Activated T-helper 2 cell treated with anti-CD3 and anti-CD28 coated beads, Interferon-gamma antibody, Interleukin-2, Interleukin-4, amounts not matched to agents 10 μg/mL and 5 μg/mL and 100 μg/mL, durations not matched to agents 14 hours and 24 hours and 36 hours (primary cell): ENCODE measurements at regions not wholly inside any gene's neighbourhood (a gene's known extent, or its start where the extent isn't known, plus 50 kb on each side); places are given as distances from the start of the nearest gene placed in this dataset.

Experiments used
- DNase-seq: peaks from one replicate; pipeline ENCODE4 v3.0.0; 2021; ENCODE audit warnings: low spot score
- H3K27ac Mint-ChIP-seq: one replicate; pipeline ENCODE4 v1.8.0; 2021; ENCODE audit warnings: mixed read lengths
- H3K27me3 Mint-ChIP-seq: one replicate; pipeline ENCODE4 v1.8.0; 2021; ENCODE audit warnings: low read depth, mixed read lengths
- H3K36me3 Mint-ChIP-seq: one replicate; pipeline ENCODE4 v1.8.0; 2021; ENCODE audit warnings: low read depth, mixed read lengths
- H3K4me1 Mint-ChIP-seq: one replicate; pipeline ENCODE4 v1.8.0; 2021; ENCODE audit warnings: low read depth, mixed read lengths
- H3K4me3 Mint-ChIP-seq: one replicate; pipeline ENCODE4 v1.8.0; 2021; ENCODE audit warnings: low read depth, mild to moderate bottlenecking, moderate library complexity, mixed read lengths
- H3K9me3 Mint-ChIP-seq: one replicate; pipeline ENCODE4 v1.8.0; 2021; ENCODE audit warnings: mixed read lengths
- intact Hi-C: fragments of 100-400 bp; cut with micrococcal nuclease; formaldehyde crosslinking; loops from one replicate; pipeline ENCODE4 v1.15.1; 2023

DNA sequence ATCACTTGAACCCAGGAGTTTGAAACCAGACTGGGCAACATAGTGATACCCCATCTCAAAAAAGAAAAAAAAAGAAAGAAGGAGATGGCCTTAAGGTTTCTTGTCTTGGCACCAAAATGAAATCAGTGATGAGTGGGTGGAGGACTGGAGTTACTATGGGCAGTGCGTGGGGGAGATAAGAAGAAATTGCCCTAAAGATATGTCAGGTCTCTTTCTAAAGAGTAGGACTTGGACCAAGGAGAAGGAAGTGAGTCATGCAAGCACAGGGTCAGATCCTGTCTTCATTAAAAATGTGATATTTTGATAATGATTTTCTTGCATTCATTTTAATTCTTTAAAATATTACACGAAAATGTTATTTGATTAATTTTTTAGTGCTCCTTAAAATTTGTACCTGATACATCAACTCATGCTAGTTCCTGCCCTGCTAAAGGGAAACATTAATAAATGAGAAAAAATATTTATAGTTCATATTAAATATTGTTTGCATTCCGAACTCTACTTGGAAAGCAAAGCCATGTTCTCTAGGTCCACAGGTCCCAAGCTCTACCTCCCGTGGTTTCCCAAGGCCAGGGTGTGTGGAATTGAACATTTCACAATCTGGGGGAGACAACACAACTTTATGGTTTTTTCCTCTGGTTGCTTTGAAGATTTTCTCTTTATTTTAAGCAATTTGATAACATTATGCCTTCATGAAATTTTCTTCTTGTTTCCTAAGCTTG lies 62.6 kb upstream of the CTLA4 start:
- Mint-ChIP-seq H3K4me3 (peak overlapping the region; percentile 18), H3K27me3 (no peaks in the 10 kb centered on the region), H3K4me1 (peaks cover 69% of the 10 kb centered on the region), H3K27ac (peak overlapping the region; percentile 61), H3K36me3 (peaks cover 31% of the 10 kb centered on the region), H3K9me3 (peaks cover 37% of the 10 kb centered on the region)
- intact Hi-C loops = loop anchor here (1.0 to 5.0 kb wide), 3 partner anchors 64 to 273 kb away; no protein-coding TSS in a partner anchor
- DNase-seq = no peak

DNA sequence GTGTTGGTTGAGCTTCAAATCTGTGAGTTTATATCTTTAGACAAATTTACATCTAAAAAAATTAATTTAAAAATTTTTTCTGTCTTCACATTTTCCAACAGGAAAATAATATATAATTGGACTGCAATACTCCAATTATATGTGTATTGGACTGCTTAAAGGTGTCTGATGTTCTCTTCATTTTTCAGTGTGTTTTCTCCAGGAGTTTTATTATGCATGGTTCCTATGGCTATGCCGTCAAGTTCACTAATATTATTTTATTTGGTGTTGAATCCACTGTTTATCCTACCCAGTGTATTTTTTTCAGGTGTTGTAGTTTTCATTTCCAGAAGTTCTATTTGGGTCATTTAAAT lies 62.1 kb upstream of the CTLA4 start:
- Mint-ChIP-seq H3K4me1 (peaks cover 70% of the 10 kb centered on the region), H3K36me3 (peaks cover 27% of the 10 kb centered on the region), H3K9me3 (peaks cover 33% of the 10 kb centered on the region), H3K4me3 (no peak overlapping the region), H3K27ac (no peak overlapping the region), H3K27me3 (no peaks in the 10 kb centered on the region)
- intact Hi-C loops = no loop called here
- DNase-seq = no peak

DNA sequence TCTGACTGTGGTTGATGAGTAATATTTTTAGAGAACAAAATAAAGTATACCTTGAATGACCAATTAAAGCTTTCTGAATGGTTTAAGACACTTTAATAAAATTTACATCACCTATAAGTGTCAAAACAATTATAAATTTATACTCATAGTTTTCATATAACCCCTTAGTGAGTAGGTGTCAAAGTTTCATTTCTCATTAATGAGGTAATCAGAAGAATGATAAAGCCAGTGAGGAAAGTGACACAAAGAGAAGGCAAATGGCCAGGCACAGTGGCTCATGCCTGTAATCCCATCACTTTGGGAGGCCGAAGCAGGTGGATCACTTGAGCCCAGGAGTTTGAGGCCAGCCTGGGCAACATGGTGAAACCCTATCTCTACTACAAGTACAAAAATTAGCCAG lies 60.8 kb upstream of the CTLA4 start:
- H3K9me3 Mint-ChIP-seq = peaks cover 22% of the 10 kb centered on the region
- intact Hi-C loops = no loop called here
- H3K27ac Mint-ChIP-seq = peak overlapping the region; percentile 29
- peaks cover 73% of the 10 kb centered on the region for H3K4me1 Mint-ChIP-seq
- H3K36me3 Mint-ChIP-seq = peaks cover 16% of the 10 kb centered on the region
- H3K27me3 Mint-ChIP-seq = no peaks in the 10 kb centered on the region
- DNase-seq = no peak
- H3K4me3 Mint-ChIP-seq = no peak overlapping the region

DNA sequence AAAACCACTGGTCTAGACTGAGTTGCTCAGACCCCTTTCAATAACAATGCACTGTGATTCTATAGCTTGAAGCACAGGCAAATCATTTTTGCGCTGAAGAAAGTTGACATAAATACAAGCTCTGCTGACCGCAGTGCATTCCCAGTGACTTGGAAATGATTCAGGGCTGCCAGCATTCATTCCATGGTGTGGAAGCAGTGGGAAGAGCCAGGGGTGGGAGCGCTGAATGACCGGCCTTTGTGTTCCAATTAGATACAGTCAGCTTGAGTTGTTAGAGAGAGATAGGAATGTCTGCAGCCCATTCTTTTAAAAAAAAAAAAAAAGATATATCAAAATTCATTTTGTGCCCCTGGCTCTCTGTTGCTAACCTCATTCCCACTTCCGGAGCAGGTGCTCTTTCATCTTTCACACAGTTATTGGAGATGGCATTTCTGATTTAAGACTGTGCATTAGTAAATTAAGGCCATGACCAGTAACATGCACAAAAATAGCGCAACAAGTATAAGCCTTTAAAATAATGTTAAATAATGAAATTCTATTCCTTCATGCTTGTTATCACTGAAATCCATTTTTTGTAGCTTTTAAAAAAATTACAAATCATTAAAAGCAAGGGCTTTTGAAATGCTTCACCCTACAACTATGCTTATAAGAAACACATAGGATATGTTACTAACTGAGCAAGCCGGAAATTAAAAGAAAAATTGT lies 59.4 kb upstream of the CTLA4 start:
- Mint-ChIP-seq H3K4me3 (no peak overlapping the region), H3K9me3 (peaks cover 22% of the 10 kb centered on the region), H3K36me3 (peaks cover 16% of the 10 kb centered on the region), H3K4me1 (peaks cover 75% of the 10 kb centered on the region), H3K27ac (no peak overlapping the region), H3K27me3 (no peaks in the 10 kb centered on the region)
- no peak for DNase-seq
- intact Hi-C loops = no loop called here

DNA sequence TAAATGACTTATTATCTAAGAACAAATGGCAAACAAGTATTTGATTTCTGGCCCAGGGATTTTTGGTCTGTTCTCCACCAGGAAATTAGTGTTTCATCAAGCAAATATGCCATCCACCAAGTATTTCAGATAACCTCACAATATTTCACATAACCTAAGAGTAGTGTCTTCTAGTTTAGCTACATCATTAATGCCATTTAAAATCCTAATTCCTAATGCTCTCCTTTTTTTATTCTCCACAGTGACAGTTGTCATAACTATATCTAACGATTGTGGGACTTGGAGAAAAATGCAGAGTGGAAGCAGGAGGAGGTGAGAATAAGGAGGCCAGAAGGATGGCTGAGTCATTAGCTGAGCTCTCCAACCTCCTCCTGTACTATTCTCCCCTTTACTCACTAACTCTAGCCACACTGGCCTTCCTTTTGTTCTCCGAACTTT lies 58.5 kb upstream of the CTLA4 start:
- no peak overlapping the region for H3K27ac Mint-ChIP-seq
- intact Hi-C loops = no loop called here
- peaks cover 76% of the 10 kb centered on the region for H3K4me1 Mint-ChIP-seq
- peaks cover 22% of the 10 kb centered on the region for H3K9me3 Mint-ChIP-seq
- DNase-seq = no peak
- peaks cover 16% of the 10 kb centered on the region for H3K36me3 Mint-ChIP-seq
- H3K4me3 Mint-ChIP-seq = no peak overlapping the region
- no peaks in the 10 kb centered on the region for H3K27me3 Mint-ChIP-seq

DNA sequence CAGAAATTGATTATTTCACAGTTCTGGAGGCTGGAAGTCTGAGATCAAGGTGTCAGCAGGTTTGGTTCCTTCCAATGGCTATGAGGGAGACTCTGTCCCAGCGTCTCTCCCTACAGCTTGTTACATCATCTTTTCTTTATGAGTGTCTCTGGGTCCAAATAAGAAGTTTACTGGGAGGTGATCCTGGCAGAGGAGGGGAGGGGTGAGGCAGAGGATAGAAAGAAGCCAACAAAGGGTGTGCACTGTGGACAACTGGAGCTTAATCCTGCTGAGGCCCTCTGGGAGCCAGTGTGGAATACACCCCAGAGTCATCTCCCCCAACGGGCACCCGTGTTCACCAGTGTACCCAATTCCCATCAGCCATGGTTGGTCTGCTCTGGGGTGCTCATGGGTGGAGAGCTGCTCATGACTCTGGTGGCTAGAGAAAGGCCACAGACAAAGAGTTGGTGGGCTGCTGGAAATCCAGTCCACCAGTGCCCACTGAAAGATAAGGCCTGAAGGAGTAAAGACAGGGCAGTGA lies 57.5 kb upstream of the CTLA4 start:
- H3K27ac Mint-ChIP-seq = peak overlapping the region; percentile 11
- intact Hi-C loops = loop anchor here (5.0 kb wide), 2 partner anchors 62 to 78 kb away; no protein-coding TSS in a partner anchor
- H3K4me1 Mint-ChIP-seq = peaks cover 77% of the 10 kb centered on the region
- no peak for DNase-seq
- H3K9me3 Mint-ChIP-seq = peaks cover 16% of the 10 kb centered on the region
- H3K36me3 Mint-ChIP-seq = peaks cover 12% of the 10 kb centered on the region
- H3K4me3 Mint-ChIP-seq = no peak overlapping the region
- no peaks in the 10 kb centered on the region for H3K27me3 Mint-ChIP-seq

DNA sequence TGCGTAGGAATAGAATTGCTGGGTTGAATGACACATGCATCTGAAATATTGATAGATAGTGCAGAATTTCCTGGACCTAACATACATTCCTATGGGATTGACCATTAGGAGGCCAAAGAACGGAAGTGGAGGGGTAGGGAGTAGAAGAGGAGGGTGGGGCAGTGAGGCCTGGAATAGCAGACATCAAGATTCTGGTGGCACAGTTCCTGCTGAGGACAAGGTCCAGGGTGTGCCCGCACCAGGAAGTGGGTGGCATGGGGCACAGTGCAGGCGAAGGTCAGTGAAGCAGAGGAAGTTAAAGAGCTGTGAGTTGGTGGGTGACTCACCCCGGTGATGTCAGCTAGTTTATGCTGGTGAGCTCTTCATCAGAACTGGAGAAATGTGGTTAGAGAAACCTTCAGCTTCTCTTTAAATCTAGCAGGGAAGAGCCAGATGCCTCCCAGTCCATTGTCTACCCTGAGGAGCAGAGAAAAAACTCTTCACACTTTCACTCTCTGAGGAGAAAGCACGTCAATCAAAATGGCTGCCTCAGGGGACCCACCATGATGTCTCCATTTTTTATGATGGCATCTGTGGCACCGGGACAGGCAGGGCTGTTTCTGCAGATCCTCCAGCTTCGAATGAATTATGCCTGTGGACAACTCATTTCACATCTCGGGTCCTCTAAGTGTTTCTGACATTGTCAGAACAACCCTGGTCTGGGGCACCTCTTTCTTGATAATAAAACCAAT lies 55.9 kb upstream of the CTLA4 start:
- Mint-ChIP-seq H3K9me3 (peaks cover under 1% of the 10 kb centered on the region), H3K36me3 (peaks cover 1% of the 10 kb centered on the region), H3K4me3 (peak overlapping the region; percentile 45), H3K27me3 (no peaks in the 10 kb centered on the region), H3K27ac (peak overlapping the region; percentile 89), H3K4me1 (peaks cover 79% of the 10 kb centered on the region)
- intact Hi-C loops = loop anchor here (1.0 to 5.0 kb wide), 5 partner anchors 9 to 232 kb away; no protein-coding TSS in a partner anchor
- DNase-seq = peak; percentile 55

DNA sequence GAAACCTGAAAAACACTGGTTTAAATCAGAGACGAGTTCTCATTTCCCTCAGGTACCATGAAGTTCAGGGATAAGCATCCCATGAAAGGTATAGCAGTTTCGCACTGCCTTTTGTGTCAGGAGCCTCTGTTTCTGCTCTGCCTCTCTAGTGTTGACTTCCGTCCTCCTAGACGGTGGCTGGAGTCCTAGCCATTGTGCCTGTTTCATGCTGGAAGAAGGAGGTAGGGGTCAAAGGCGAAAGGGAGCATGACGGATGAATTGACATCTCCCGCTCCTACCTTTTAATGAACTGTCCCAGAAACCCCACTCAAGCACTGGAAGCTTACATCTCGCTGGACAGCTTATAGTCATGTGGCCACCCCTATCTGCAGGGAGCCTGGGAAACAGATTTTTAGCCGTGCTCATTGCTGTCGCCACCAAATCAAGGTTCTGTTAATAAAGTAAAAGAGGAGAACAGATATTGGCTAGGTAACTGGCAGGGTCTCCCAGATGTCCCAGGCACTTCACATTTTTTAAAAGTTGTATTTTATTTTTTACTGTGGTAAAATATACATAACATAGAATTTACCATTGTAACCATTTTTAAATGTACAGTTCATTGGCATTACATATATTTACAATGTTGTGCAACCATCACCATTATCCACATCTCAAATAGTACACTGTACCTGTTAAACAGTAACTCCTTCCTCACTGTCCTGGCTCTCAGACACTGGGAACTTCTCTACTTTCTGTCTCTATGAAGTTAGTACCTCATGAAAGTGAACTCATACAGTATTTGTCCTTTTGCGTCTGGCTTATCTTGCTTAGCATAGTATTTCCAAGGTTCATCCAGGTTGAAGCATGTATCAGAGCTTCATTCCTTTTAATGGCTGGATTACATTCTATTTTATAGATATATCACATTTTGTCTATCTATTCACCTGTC lies 55.0 kb upstream of the CTLA4 start:
- Mint-ChIP-seq H3K4me3 (no peak overlapping the region), H3K36me3 (no peaks in the 10 kb centered on the region), H3K4me1 (peaks cover 74% of the 10 kb centered on the region), H3K9me3 (no peaks in the 10 kb centered on the region), H3K27ac (peak overlapping the region; percentile 89), H3K27me3 (no peaks in the 10 kb centered on the region)
- no peak for DNase-seq
- intact Hi-C loops = loop anchor here (5.0 kb wide), 2 partner anchors 60 to 80 kb away; no protein-coding TSS in a partner anchor

DNA sequence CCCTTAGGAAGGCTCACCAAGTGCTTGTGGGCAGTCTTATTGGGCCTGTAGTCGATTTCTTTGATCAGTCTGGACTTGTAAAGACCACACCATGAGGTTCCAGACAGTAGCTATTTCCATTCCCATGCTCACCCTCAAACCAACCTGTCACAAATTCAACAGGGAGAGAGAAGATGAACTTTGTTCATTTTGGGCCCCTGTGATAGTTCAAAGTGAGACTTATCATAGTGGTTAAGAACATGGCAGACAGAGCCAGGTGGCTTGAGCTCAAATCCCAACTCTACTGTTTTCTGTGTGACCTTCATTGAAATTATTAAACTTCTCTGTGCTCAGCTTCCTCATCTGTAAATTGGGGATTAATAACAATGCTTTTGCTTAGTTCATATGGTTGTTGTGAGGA lies 53.9 kb upstream of the CTLA4 start:
- Mint-ChIP-seq H3K4me3 (no peak overlapping the region), H3K27ac (no peak overlapping the region), H3K9me3 (no peaks in the 10 kb centered on the region), H3K27me3 (no peaks in the 10 kb centered on the region), H3K36me3 (no peaks in the 10 kb centered on the region), H3K4me1 (peaks cover 66% of the 10 kb centered on the region)
- DNase-seq = no peak
- intact Hi-C loops = loop anchor here (2.0 to 5.0 kb wide), 4 partner anchors 31 to 215 kb away; no protein-coding TSS in a partner anchor

DNA sequence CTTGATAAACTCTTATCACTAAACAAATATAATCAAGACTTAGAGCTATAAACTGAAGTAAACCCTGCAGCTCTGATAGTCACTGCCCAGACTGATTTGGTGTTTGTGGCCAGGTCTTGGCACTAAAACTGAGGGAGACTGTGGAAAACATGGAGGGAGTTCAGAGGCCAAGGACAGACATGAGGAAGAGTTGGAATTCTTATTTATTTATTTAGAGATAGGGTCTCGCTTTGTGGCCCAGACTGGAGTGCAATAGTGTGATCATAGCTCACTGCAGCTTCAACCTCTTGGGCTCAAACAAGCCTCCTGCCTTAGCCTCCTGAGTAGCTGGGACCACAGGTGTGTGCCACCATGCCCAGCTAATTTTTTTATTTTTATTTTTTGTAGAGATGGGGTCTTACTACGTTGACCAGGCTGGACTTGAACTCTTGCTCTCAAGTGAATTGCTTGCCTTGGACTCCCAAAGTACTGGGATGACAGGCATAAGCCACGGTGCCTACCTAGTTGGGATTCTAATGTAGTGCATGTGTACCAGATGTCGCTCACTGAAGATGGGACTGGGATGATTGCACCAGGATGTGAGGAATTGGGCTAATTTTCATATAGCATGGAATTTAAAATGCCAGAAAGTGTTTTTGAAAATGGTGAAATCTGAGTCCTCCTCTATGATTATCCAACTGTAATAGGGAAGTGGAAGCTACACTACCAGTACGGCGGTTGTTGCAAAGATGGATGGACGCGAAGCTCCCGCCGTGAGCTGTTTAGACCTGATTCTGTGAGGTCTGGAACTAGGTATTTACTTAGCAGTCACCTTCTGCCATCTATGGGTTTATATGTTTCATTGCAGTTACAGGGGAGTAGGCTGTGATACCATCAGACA lies 52.7 kb upstream of the CTLA4 start:
- Mint-ChIP-seq H3K36me3 (no peaks in the 10 kb centered on the region), H3K4me3 (peak overlapping the region; percentile 41), H3K4me1 (peaks cover 56% of the 10 kb centered on the region), H3K27me3 (no peaks in the 10 kb centered on the region), H3K9me3 (no peaks in the 10 kb centered on the region), H3K27ac (peak overlapping the region; percentile 59)
- DNase-seq = peak; percentile 33
- intact Hi-C loops = loop anchor here (1.0 to 5.0 kb wide), 10 partner anchors 15 to 578 kb away; partner anchors contain the start of genes CYP20A1 and RAPH1

DNA sequence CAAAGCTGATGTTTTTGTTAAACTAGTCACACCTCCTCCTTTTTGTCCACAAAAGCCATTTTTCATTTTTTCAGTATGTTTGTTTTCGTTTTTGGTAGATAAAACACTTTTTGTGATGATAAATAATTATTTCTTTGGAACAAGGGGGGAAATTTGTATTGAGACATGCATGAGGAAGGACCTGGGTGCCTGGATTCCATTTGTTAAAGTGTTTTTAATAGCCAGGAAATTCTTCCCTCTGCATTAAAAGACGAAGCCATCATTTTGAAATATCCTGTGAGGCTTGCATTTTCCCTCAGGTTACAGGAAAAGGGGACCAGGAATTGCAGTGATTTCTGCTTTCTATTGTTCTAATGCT lies 52.1 kb upstream of the CTLA4 start:
- Mint-ChIP-seq H3K27ac (peak overlapping the region; percentile 59), H3K4me3 (no peak overlapping the region), H3K36me3 (no peaks in the 10 kb centered on the region), H3K9me3 (no peaks in the 10 kb centered on the region), H3K4me1 (peaks cover 50% of the 10 kb centered on the region), H3K27me3 (no peaks in the 10 kb centered on the region)
- DNase-seq = no peak
- intact Hi-C loops = loop anchor here (1.0 to 5.0 kb wide), 8 partner anchors 15 to 578 kb away; partner anchors contain the start of genes CYP20A1 and RAPH1
